NCI-H460 (cell line): ENCODE measurements at regions not wholly inside any gene's neighbourhood (a gene's known extent, or its start where the extent isn't known, plus 50 kb on each side); places are given as distances from the start of the nearest gene placed in this dataset.

ENCODE experiments used
- DNase-seq: peaks from one replicate; pipeline ENCODE4 v3.0.0-alpha.2; 2016; ENCODE audit warnings: low read depth; ENCODE audit errors: extremely low read depth
- small RNA-seq, 2 experiments: library from RNA; depleted of rRNA; stranded (forward); fragments of <200 nt; gene quantifications; one replicate each; pipeline ENCODE3, GENCODE V24; 2014

DNA sequence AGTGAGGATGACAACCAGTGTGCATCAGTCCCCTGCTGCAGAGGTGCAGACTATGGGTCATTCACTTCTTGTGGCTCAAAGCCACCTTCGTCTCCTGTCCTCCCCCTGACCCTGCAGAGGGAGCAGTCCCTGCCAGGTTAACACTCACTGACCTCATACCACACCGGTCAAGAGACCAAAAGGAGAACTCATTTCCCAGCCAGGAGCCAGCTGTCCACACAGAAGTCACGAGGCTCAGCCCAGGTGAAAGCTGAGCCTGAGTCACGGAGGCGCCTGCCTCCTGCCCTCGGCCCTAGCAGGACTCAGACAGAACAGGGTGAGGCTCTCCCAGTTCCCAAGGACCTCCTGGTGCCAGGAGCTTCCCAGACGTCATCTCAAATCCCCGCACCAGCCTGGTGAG, 103.7 kb downstream of the MN1 start:
- DNase-seq: no peak

Small RNA genes lying in the stretch of these regions (small RNA-seq; reads per million reads assigned to genes)
- 0 reads per million in 2 experiments for gene RNU6-1066P
